Muscle of leg (tissue), 3 donors: ENCODE measurements at regions not wholly inside any gene's neighbourhood (a gene's known extent, or its start where the extent isn't known, plus 50 kb on each side); places are given as distances from the start of the nearest gene placed in this dataset.

Source experiments
- DNase-seq: peaks from one replicate; pipeline ENCODE4 v3.0.0; 2013
- H3K27ac ChIP-seq: one replicate; pipeline ENCODE4 v1.5.1; 2013; ENCODE audit warnings: mild to moderate bottlenecking, low read length, control low read depth
- H3K27me3 ChIP-seq: one replicate; pipeline ENCODE4 v1.6.1; 2013; ENCODE audit warnings: low read length; ENCODE audit not compliant: control insufficient read depth, insufficient read depth
- H3K36me3 ChIP-seq: one replicate; pipeline ENCODE4 v1.6.1; 2013; ENCODE audit warnings: low read length; ENCODE audit not compliant: control insufficient read depth, insufficient read depth
- H3K4me1 ChIP-seq: one replicate; pipeline ENCODE4 v1.6.1; 2013; ENCODE audit warnings: low read length; ENCODE audit not compliant: control insufficient read depth, insufficient read depth
- H3K4me3 ChIP-seq: one replicate; pipeline ENCODE4 v1.5.1; 2013; ENCODE audit warnings: low read length, control low read depth
- H3K9me3 ChIP-seq: replicated peaks from 2 replicates; pipeline ENCODE4 v1.6.1; 2013; ENCODE audit warnings: low read depth, low read length; ENCODE audit not compliant: control insufficient read depth
- WGBS: methylation state at CpG from one replicate; pipeline ENCODE4 v1.1.5; 2013; ENCODE audit warnings: missing lambda C conversion rate; ENCODE audit not compliant: insufficient coverage; 5-methylcytosine and 5-hydroxymethylcytosine counted together

GRCh38 chr4:151906438-151906837, 145.6 kb upstream of the GATB start:
- no peak overlapping the region for H3K4me3 ChIP-seq
- H3K36me3 ChIP-seq, result no peaks in the 10 kb centered on the region
- H3K9me3 ChIP-seq, result peaks cover 6% of the 10 kb centered on the region
- H3K4me1 ChIP-seq, result no peaks in the 10 kb centered on the region
- WGBS, result 80% methylated on average over 1 of the region's 4 CpGs
- H3K27me3 ChIP-seq, result no peaks in the 10 kb centered on the region
- H3K27ac ChIP-seq, result no peak overlapping the region
- no peak for DNase-seq

- Histone ChIP-seq H3K27me3 (no peaks in the 10 kb centered on the region), H3K9me3 (peaks cover 6% of the 10 kb centered on the region), H3K27ac (no peak overlapping the region), H3K4me3 (no peak overlapping the region), H3K36me3 (no peaks in the 10 kb centered on the region), H3K4me1 (no peaks in the 10 kb centered on the region)
- no CpG with 5 or more reads among the region's 1 CpG for WGBS
- DNase-seq, result no peak
Observed at GRCh38 chr4:151905197-151905596, 144.4 kb upstream of the GATB start.

- Histone ChIP-seq H3K36me3 (no peaks in the 10 kb centered on the region), H3K9me3 (peaks cover 7% of the 10 kb centered on the region), H3K27me3 (no peaks in the 10 kb centered on the region), H3K4me3 (no peak overlapping the region), H3K27ac (no peak overlapping the region), H3K4me1 (no peaks in the 10 kb centered on the region)
- no peak for DNase-seq
Observed at GRCh38 chr4:151901631-151902030, 140.8 kb upstream of the GATB start.

- Histone ChIP-seq H3K4me1 (no peaks in the 10 kb centered on the region), H3K27ac (no peak overlapping the region), H3K36me3 (no peaks in the 10 kb centered on the region), H3K9me3 (peaks cover 2% of the 10 kb centered on the region), H3K27me3 (no peaks in the 10 kb centered on the region), H3K4me3 (no peak overlapping the region)
- no peak for DNase-seq
- WGBS, result 88% methylated on average over 2 of the region's 2 CpGs
Observed at GRCh38 chr4:151896880-151897279, 136.1 kb upstream of the GATB start.

GRCh38 chr4:151895671-151896070, 134.9 kb upstream of the GATB start:
- Histone ChIP-seq H3K36me3 (no peaks in the 10 kb centered on the region), H3K4me1 (no peaks in the 10 kb centered on the region), H3K9me3 (peaks cover 2% of the 10 kb centered on the region), H3K27me3 (no peaks in the 10 kb centered on the region), H3K4me3 (no peak overlapping the region), H3K27ac (no peak overlapping the region)
- no CpG with 5 or more reads among the region's 3 CpGs for WGBS
- no peak for DNase-seq

- Histone ChIP-seq H3K27ac (no peak overlapping the region), H3K9me3 (no peaks in the 10 kb centered on the region), H3K27me3 (no peaks in the 10 kb centered on the region), H3K36me3 (no peaks in the 10 kb centered on the region), H3K4me1 (no peaks in the 10 kb centered on the region), H3K4me3 (no peak overlapping the region)
- no peak for DNase-seq
- no CpG with 5 or more reads among the region's 3 CpGs for WGBS
Observed at GRCh38 chr4:151894246-151894645, 133.4 kb upstream of the GATB start.

- Histone ChIP-seq H3K36me3 (no peaks in the 10 kb centered on the region), H3K27ac (no peak overlapping the region), H3K4me3 (no peak overlapping the region), H3K4me1 (no peaks in the 10 kb centered on the region), H3K27me3 (no peaks in the 10 kb centered on the region), H3K9me3 (peaks cover 4% of the 10 kb centered on the region)
- no peak for DNase-seq
- WGBS, result 88% methylated on average over 5 of the region's 6 CpGs
Observed at GRCh38 chr4:151888367-151888866, 127.6 kb upstream of the GATB start.

GRCh38 chr4:151887816-151888180, 127.0 kb upstream of the GATB start:
- H3K27ac ChIP-seq, result no peak overlapping the region
- no peaks in the 10 kb centered on the region for H3K27me3 ChIP-seq
- H3K9me3 ChIP-seq, result peaks cover 4% of the 10 kb centered on the region
- no peak for DNase-seq
- no peaks in the 10 kb centered on the region for H3K36me3 ChIP-seq
- H3K4me1 ChIP-seq, result no peaks in the 10 kb centered on the region
- WGBS, result 86% methylated on average over 2 of the region's 3 CpGs
- no peak overlapping the region for H3K4me3 ChIP-seq

GRCh38 chr4:151887031-151887815, 126.4 kb upstream of the GATB start:
- DNase-seq, result peak; percentile 33

GRCh38 chr4:151885123-151885522, 124.3 kb upstream of the GATB start:
- Histone ChIP-seq H3K36me3 (no peaks in the 10 kb centered on the region), H3K4me3 (no peak overlapping the region), H3K27ac (no peak overlapping the region), H3K27me3 (no peaks in the 10 kb centered on the region), H3K9me3 (peaks cover 4% of the 10 kb centered on the region), H3K4me1 (no peaks in the 10 kb centered on the region)
- WGBS, result 100% methylated on average over 1 of the region's 5 CpGs
- DNase-seq, result no peak

More at GRCh38 chr4:151887031-151887815, 126.4 kb upstream of the GATB start:
- H3K36me3 ChIP-seq, result no peaks in the 10 kb centered on the region
- no peaks in the 10 kb centered on the region for H3K4me1 ChIP-seq
- H3K4me3 ChIP-seq, result no peak overlapping the region
- H3K9me3 ChIP-seq, result peaks cover 4% of the 10 kb centered on the region
- H3K27ac ChIP-seq, result no peak overlapping the region
- WGBS, result 81% methylated on average over 6 of the region's 9 CpGs
- H3K27me3 ChIP-seq, result no peaks in the 10 kb centered on the region

- WGBS, result 67% methylated on average over 1 of the region's 4 CpGs
- no peak for DNase-seq
- Histone ChIP-seq H3K4me1 (no peaks in the 10 kb centered on the region), H3K9me3 (peaks cover 4% of the 10 kb centered on the region), H3K36me3 (no peaks in the 10 kb centered on the region), H3K27me3 (no peaks in the 10 kb centered on the region), H3K4me3 (no peak overlapping the region), H3K27ac (no peak overlapping the region)
Observed at GRCh38 chr4:151883747-151884146, 122.9 kb upstream of the GATB start.
